Panc1 (cell line): ENCODE measurements at regions not wholly inside any gene's neighbourhood (a gene's known extent, or its start where the extent isn't known, plus 50 kb on each side); places are given as distances from the start of the nearest gene placed in this dataset.

ENCODE experiments used
- ATAC-seq: fragments of 200-7000 bp; cut with Tn5 transposase; 2 replicates; pipeline ENCODE4 v1.9.1; 2020; ENCODE audit warnings: mild to moderate bottlenecking, moderate library complexity
- BruUV-seq: library from RNA; stranded (reverse); fragments of 400-500 nt; replicated peaks from 2 replicates; lab custom pipeline; 2021; lab: Mats Ljungman, UMichigan
- CTCF ChIA-PET: fragments of 300-600 bp; sonication (Branson Sonifier 250); formaldehyde crosslinking; loops from one replicate; lab custom pipeline; 2022; ENCODE audit warnings: antibody characterized with exemption; lab: Charles Lee
- POLR2A ChIA-PET: fragments of 300-600 bp; sonication (Branson Sonifier 250); formaldehyde crosslinking; loops from one replicate; lab custom pipeline; 2022; ENCODE audit warnings: antibody characterized with exemption; lab: Charles Lee
- DNase-seq: peaks from one replicate; pipeline ENCODE4 v3.0.0-alpha.2; 2010; ENCODE audit warnings: low read depth, low spot score
- H3K27ac ChIP-seq: 2 replicates; pipeline ENCODE4 v1.5.1; 2011; ENCODE audit warnings: mild to moderate bottlenecking, low read length, inconsistent platforms
- H3K27me3 ChIP-seq: fragments of 200-500 bp; sonication (Bioruptor generic); 2 replicates; pipeline ENCODE4 v1.6.0; 2014; ENCODE audit warnings: low read length, inconsistent platforms; ENCODE audit not compliant: control insufficient read depth, insufficient read depth
- H3K36me3 ChIP-seq: fragments of 200-500 bp; sonication (Bioruptor generic); 2 replicates; pipeline ENCODE4 v1.5.1; 2014; ENCODE audit warnings: inconsistent platforms, mild to moderate bottlenecking, low read length, moderate library complexity; ENCODE audit not compliant: control insufficient read depth, insufficient read depth
- H3K4me1 ChIP-seq: 2 replicates; pipeline ENCODE4 v1.5.1; 2011; ENCODE audit warnings: inconsistent platforms, mild to moderate bottlenecking, low read length, moderate library complexity; ENCODE audit not compliant: control insufficient read depth, insufficient read depth
- H3K4me3 ChIP-seq, 2 experiments: 2 replicates each; pipeline ENCODE4 v1.5.1; 2011 to 2012; ENCODE audit warnings: low read depth in 2 of 2, low read length in 2 of 2, mild to moderate bottlenecking in 2 of 2, inconsistent platforms in 1 of 2, moderate library complexity in 1 of 2
- H3K9me3 ChIP-seq: fragments of 200-500 bp; sonication (Bioruptor generic); 2 replicates; pipeline ENCODE4 v1.5.1; 2014; ENCODE audit warnings: low read depth, mild to moderate bottlenecking, inconsistent platforms, low read length, moderate library complexity; ENCODE audit not compliant: control insufficient read depth, insufficient read depth
- CTCF ChIP-seq: fragments of 450-650 bp; IDR thresholded peaks from 2 replicates; pipeline ENCODE4 v1.5.1; 2017; ENCODE audit warnings: mild to moderate bottlenecking
- POLR2AphosphoS5 ChIP-seq: IDR thresholded peaks from 2 replicates; pipeline ENCODE4 v1.6.1; 2012; ENCODE audit warnings: mild to moderate bottlenecking, low read depth, low read length, moderate library complexity
- REST ChIP-seq, 2 experiments: IDR thresholded peaks; 2 replicates each; pipeline ENCODE4 v1.6.1; 2011 to 2012; ENCODE audit warnings: low read depth in 2 of 2, control low read depth in 1 of 2, low read length in 1 of 2, mild to moderate bottlenecking in 1 of 2, moderate library complexity in 1 of 2; ENCODE audit not compliant: insufficient read depth in 1 of 2
- SIN3A ChIP-seq: IDR thresholded peaks from 2 replicates; pipeline ENCODE4 v1.6.1; 2012; ENCODE audit warnings: low read depth, mild to moderate bottlenecking, low read length, moderate library complexity, borderline replicate concordance; ENCODE audit not compliant: insufficient read depth
- TCF7L2 ChIP-seq: IDR thresholded peaks from 2 replicates; pipeline ENCODE4 v1.6.1; 2011; ENCODE audit warnings: mild to moderate bottlenecking, low read depth, low read length, inconsistent platforms
- in situ Hi-C: cut with HindIII; loops from 2 replicates; pipeline ENCODE4 v1.10.0; 2016; ENCODE audit warnings: low sequenced_read_pairs, low pct_unique_long_range_greater_than_20kb
- intact Hi-C: fragments of 100-400 bp; cut with micrococcal nuclease; formaldehyde crosslinking; loops from one replicate; pipeline ENCODE4 v1.10.0; 2022; ENCODE audit not compliant: unreplicated experiment

- no peak for TF ChIP-seq CTCF
- TF ChIP-seq POLR2AphosphoS5, result no peak
- no peak for TF ChIP-seq REST (IDR thresholded peaks at IDR 0.05; ENCODE audit: insufficient read depth in 1 of 2, low read depth in 2 of 2, low read length in 1 of 2)
- TF ChIP-seq TCF7L2, result no peak
- TF ChIP-seq SIN3A, result no peak
- CTCF ChIA-PET, result interaction anchor here (0.6 to 1.1 kb wide), 2 partner anchors 16 to 167 kb away, joined by 3 to 4 read pairs; partner anchors contain the start of gene MGAT5B
- in situ Hi-C loops, result no loop called here
Observed at GRCh38 chr17:77035526-77035925, 105.2 kb upstream of the SEC14L1 start.

GRCh38 chr17:77036136-77036840, 104.5 kb upstream of the SEC14L1 start:
- POLR2A ChIA-PET, result no interaction called here
- intact Hi-C loops, result no loop called here
- CTCF ChIA-PET, result interaction anchor here (0.7 kb wide), 1 partner anchor 13 kb away, joined by 5 read pairs; no protein-coding TSS in a partner anchor
- Histone ChIP-seq H3K36me3 (no peaks in the 10 kb centered on the region), H3K4me1 (no peaks in the 10 kb centered on the region), H3K4me3 (no peak overlapping the region), H3K27me3 (no peaks in the 10 kb centered on the region), H3K9me3 (no peaks in the 10 kb centered on the region), H3K27ac (no peak overlapping the region)
- no peak for DNase-seq
- in situ Hi-C loops, result no loop called here
- peak; percentile 35 for ATAC-seq
- BruUV-seq, result no TSS peak
- TF ChIP-seq TCF7L2, result no peak
- TF ChIP-seq REST (IDR thresholded peaks at IDR 0.05; ENCODE audit: insufficient read depth in 1 of 2, low read depth in 2 of 2, low read length in 1 of 2), result no peak
- no peak for TF ChIP-seq SIN3A

More at GRCh38 chr17:77035526-77035925, 105.2 kb upstream of the SEC14L1 start:
- Histone ChIP-seq H3K4me3 (no peak overlapping the region), H3K36me3 (no peaks in the 10 kb centered on the region), H3K4me1 (no peaks in the 10 kb centered on the region), H3K27ac (no peak overlapping the region), H3K27me3 (no peaks in the 10 kb centered on the region), H3K9me3 (no peaks in the 10 kb centered on the region)
- POLR2A ChIA-PET, result no interaction called here
- BruUV-seq, result no TSS peak
- no peak for DNase-seq
- intact Hi-C loops, result no loop called here
- ATAC-seq, result no peak
